ENCODE measurements at regions not wholly inside any gene's neighbourhood (a gene's known extent, or its start where the extent isn't known, plus 50 kb on each side); places are given as distances from the start of the nearest gene placed in this dataset.

GRCh38 chr6:147142684-147143245 lies 61.5 kb upstream of the STXBP5 start:
- no peaks in the 10 kb centered on the region for H3K4me1 ChIP-seq
- no peak for TF ChIP-seq CTCF (IDR thresholded peaks at IDR 0.05)
- TF ChIP-seq POLR2A (IDR thresholded peaks at IDR 0.05), result no peak
- DNase-seq, result no peak
- H3K27me3 ChIP-seq, result no peaks in the 10 kb centered on the region
- 65% methylated on average over 3 of the region's 3 CpGs for WGBS (ENCODE audit: insufficient coverage, low coverage, low lambda C conversion rate, missing lambda C conversion rate)
- no peak overlapping the region for H3K4me3 ChIP-seq
- intact Hi-C loops (cut with DNase I), result no loop called here
- H3K36me3 ChIP-seq, result no peaks in the 10 kb centered on the region
- H3K27ac ChIP-seq, result no peak overlapping the region
- no peaks in the 10 kb centered on the region for H3K9me3 ChIP-seq
- ATAC-seq, result no peak

- intact Hi-C loops (cut with DNase I), result no loop called here
- WGBS (ENCODE audit: insufficient coverage, low coverage, low lambda C conversion rate, missing lambda C conversion rate), result 78% methylated on average over 4 of the region's 4 CpGs
Measured at GRCh38 chr6:147149092-147149491, 55.1 kb upstream of the STXBP5 start.

GRCh38 chr6:147149826-147150225 lies 54.4 kb upstream of the STXBP5 start:
- Histone ChIP-seq H3K27me3 (no peaks in the 10 kb centered on the region), H3K4me1 (no peaks in the 10 kb centered on the region), H3K4me3 (no peak overlapping the region), H3K27ac (no peak overlapping the region), H3K9me3 (no peaks in the 10 kb centered on the region), H3K36me3 (no peaks in the 10 kb centered on the region)
- ATAC-seq (no peak), DNase-seq (no peak)
- no peak for TF ChIP-seq POLR2A (IDR thresholded peaks at IDR 0.05)
- no peak for TF ChIP-seq CTCF (IDR thresholded peaks at IDR 0.05)
- intact Hi-C loops (cut with DNase I), result no loop called here
- 79% methylated on average over 2 of the region's 2 CpGs for WGBS (ENCODE audit: insufficient coverage, low coverage, low lambda C conversion rate, missing lambda C conversion rate)

More at GRCh38 chr6:147149092-147149491, 55.1 kb upstream of the STXBP5 start:
- TF ChIP-seq CTCF (IDR thresholded peaks at IDR 0.05) (no peak), POLR2A (IDR thresholded peaks at IDR 0.05) (no peak)
- no peaks in the 10 kb centered on the region for H3K4me1 ChIP-seq
- H3K4me3 ChIP-seq, result no peak overlapping the region
- no peaks in the 10 kb centered on the region for H3K27me3 ChIP-seq
- ATAC-seq, result no peak
- DNase-seq, result no peak
- no peak overlapping the region for H3K27ac ChIP-seq
- H3K36me3 ChIP-seq, result no peaks in the 10 kb centered on the region
- H3K9me3 ChIP-seq, result no peaks in the 10 kb centered on the region

GRCh38 chr6:147150293-147150692 lies 53.9 kb upstream of the STXBP5 start:
- DNase-seq, result no peak
- WGBS (ENCODE audit: insufficient coverage, low coverage, low lambda C conversion rate, missing lambda C conversion rate), result 56% methylated on average over 1 of the region's 1 CpG
- H3K36me3 ChIP-seq, result no peaks in the 10 kb centered on the region
- no peaks in the 10 kb centered on the region for H3K4me1 ChIP-seq
- no peaks in the 10 kb centered on the region for H3K9me3 ChIP-seq
- no peak for TF ChIP-seq POLR2A (IDR thresholded peaks at IDR 0.05)
- no peak for TF ChIP-seq CTCF (IDR thresholded peaks at IDR 0.05)
- intact Hi-C loops (cut with DNase I), result no loop called here
- no peaks in the 10 kb centered on the region for H3K27me3 ChIP-seq
- H3K27ac ChIP-seq, result no peak overlapping the region
- H3K4me3 ChIP-seq, result no peak overlapping the region
- no peak for ATAC-seq
